ENCODE measurements at regions not wholly inside any gene's neighbourhood (a gene's known extent, or its start where the extent isn't known, plus 50 kb on each side); places are given as distances from the start of the nearest gene placed in this dataset.

GRCh38 chr22:22406445-22407027 is 102.0 kb downstream of the ZNF280B start:
- H3K27me3 ChIP-seq (ENCODE audit: insufficient read depth, poor library complexity, severe bottlenecking), result peaks cover 8% of the 10 kb centered on the region

GRCh38 chr22:22407061-22407460 is 101.5 kb downstream of the ZNF280B start:
- no peaks in the 10 kb centered on the region for H3K4me1 ChIP-seq (ENCODE audit: insufficient read depth, poor library complexity, severe bottlenecking)
- no peak overlapping the region for H3K4me3 ChIP-seq (ENCODE audit: severe bottlenecking)
- DNase-seq (ENCODE audit: low spot score) (no peak), ATAC-seq (ENCODE audit: low read depth) (no peak)
- H3K9me3 ChIP-seq (ENCODE audit: severe bottlenecking), result no peaks in the 10 kb centered on the region
- no peak overlapping the region for H3K27ac ChIP-seq (ENCODE audit: poor library complexity, severe bottlenecking)
- no peaks in the 10 kb centered on the region for H3K36me3 ChIP-seq (ENCODE audit: low read depth)
- no peak for TF ChIP-seq CTCF (IDR thresholded peaks at IDR 0.05; ENCODE audit: poor library complexity, severe bottlenecking)
- H3K27me3 ChIP-seq (ENCODE audit: insufficient read depth, poor library complexity, severe bottlenecking), result peaks cover 11% of the 10 kb centered on the region

More at GRCh38 chr22:22406445-22407027, 102.0 kb downstream of the ZNF280B start:
- Histone ChIP-seq H3K9me3 (ENCODE audit: severe bottlenecking) (no peaks in the 10 kb centered on the region), H3K4me3 (ENCODE audit: severe bottlenecking) (no peak overlapping the region), H3K27ac (ENCODE audit: poor library complexity, severe bottlenecking) (no peak overlapping the region), H3K4me1 (ENCODE audit: insufficient read depth, poor library complexity, severe bottlenecking) (no peaks in the 10 kb centered on the region), H3K36me3 (ENCODE audit: low read depth) (no peaks in the 10 kb centered on the region)
- DNase-seq (ENCODE audit: low spot score), result no peak
- no peak for TF ChIP-seq CTCF (IDR thresholded peaks at IDR 0.05; ENCODE audit: poor library complexity, severe bottlenecking)
- no peak for ATAC-seq (ENCODE audit: low read depth)

- H3K27ac ChIP-seq (ENCODE audit: poor library complexity, severe bottlenecking), result no peak overlapping the region
- H3K4me1 ChIP-seq (ENCODE audit: insufficient read depth, poor library complexity, severe bottlenecking), result no peaks in the 10 kb centered on the region
- DNase-seq (ENCODE audit: low spot score), result no peak
- H3K27me3 ChIP-seq (ENCODE audit: insufficient read depth, poor library complexity, severe bottlenecking), result peaks cover 23% of the 10 kb centered on the region
- no peak for TF ChIP-seq CTCF (IDR thresholded peaks at IDR 0.05; ENCODE audit: poor library complexity, severe bottlenecking)
- H3K36me3 ChIP-seq (ENCODE audit: low read depth), result no peaks in the 10 kb centered on the region
- ATAC-seq (ENCODE audit: low read depth), result no peak
- no peak overlapping the region for H3K4me3 ChIP-seq (ENCODE audit: severe bottlenecking)
- no peaks in the 10 kb centered on the region for H3K9me3 ChIP-seq (ENCODE audit: severe bottlenecking)
Measured at GRCh38 chr22:22408269-22408668, 100.3 kb downstream of the ZNF280B start.

DNA sequence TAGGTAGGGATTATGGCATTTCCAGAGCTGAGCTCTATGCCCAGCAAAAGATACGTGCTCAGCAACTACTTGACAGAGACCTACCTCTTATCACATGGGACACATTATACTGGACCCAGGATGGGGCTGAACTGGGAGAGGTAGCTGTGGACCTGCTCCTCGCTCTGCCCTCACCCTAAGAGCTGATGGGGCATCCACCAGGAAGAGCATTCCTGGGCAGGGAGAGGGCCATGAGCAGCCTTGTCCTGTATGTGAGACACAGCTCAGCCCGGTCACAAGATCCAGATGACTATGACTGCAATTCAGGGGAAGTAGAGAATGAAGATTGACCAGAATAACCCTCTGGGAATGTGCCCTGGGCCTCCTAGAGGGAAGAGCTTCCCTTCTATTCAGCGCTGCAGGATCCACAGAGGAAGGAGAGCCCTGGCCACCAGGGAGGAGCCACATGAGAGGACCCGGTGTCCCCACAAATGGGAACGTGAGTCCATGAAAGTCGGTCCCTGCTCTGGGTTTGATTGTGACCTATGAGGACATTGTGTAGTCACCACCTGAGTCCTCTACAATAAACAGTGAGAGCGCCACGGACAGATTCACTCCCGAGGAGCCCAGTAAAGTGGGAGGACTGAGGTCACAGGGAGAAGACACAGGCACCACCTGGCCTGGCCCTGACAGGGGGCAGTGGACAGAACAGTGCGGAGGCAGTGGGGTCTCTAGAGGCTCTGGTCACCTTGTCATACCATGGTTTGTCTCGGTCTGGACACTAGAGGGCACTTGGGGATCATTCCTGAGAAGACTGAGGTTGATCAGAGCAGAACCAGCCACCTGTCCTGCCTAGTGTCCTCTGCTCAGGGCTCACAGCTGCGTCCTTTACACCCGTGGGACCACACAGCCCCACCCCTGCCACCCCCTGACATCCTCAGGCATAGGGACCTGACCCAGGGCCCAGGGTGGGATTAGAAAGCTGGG is 99.5 kb downstream of the ZNF280B start:
- Histone ChIP-seq H3K27ac (ENCODE audit: poor library complexity, severe bottlenecking) (no peak overlapping the region), H3K9me3 (ENCODE audit: severe bottlenecking) (peaks cover 3% of the 10 kb centered on the region), H3K27me3 (ENCODE audit: insufficient read depth, poor library complexity, severe bottlenecking) (peaks cover 29% of the 10 kb centered on the region), H3K4me3 (ENCODE audit: severe bottlenecking) (no peak overlapping the region), H3K36me3 (ENCODE audit: low read depth) (no peaks in the 10 kb centered on the region), H3K4me1 (ENCODE audit: insufficient read depth, poor library complexity, severe bottlenecking) (no peaks in the 10 kb centered on the region)
- ATAC-seq (ENCODE audit: low read depth) (peak; percentile 68; the same call in 1 of the 3 replicates), DNase-seq (ENCODE audit: low spot score) (no peak)
- peak; percentile 37 for TF ChIP-seq CTCF (IDR thresholded peaks at IDR 0.05; ENCODE audit: poor library complexity, severe bottlenecking)

All from RWPE2 (cell line).